K562 (cell line): ENCODE measurements at regions not wholly inside any gene's neighbourhood (a gene's known extent, or its start where the extent isn't known, plus 50 kb on each side); places are given as distances from the start of the nearest gene placed in this dataset.
A peak's percentile ranks its signal among the peaks of the same experiment; 100 is the strongest.

Source experiments
- ARNT ChIP-seq, 2 experiments: fragments of 450-650 bp; IDR thresholded peaks; 2 replicates each; pipeline ENCODE4 v1.6.1; 2016; ENCODE audit warnings: mild to moderate bottlenecking in 1 of 2
- ATF7 ChIP-seq: fragments of 450-650 bp; IDR thresholded peaks from 2 replicates; pipeline ENCODE4 v1.7.1; 2014; ENCODE audit warnings: mild to moderate bottlenecking, moderate library complexity
- ETS2 ChIP-seq: IDR thresholded peaks from 2 replicates; pipeline ENCODE4 v1.6.1; 2016; ENCODE audit warnings: borderline replicate concordance, missing genetic modification characterization, mild to moderate bottlenecking, moderate library complexity, missing compliant biosample characterization; ENCODE audit not compliant: poor library complexity, severe bottlenecking
- FOS ChIP-seq: IDR thresholded peaks from 3 replicates; pipeline ENCODE4 v1.6.1; 2011; ENCODE audit not compliant: insufficient read length; ENCODE audit errors: extremely low read depth
- KAT8 ChIP-seq: fragments of 450-650 bp; IDR thresholded peaks from 2 replicates; pipeline ENCODE4 v1.6.1; 2016; ENCODE audit warnings: low read depth, mild to moderate bottlenecking
- MYNN ChIP-seq, 2 experiments: sonication (generic); formaldehyde crosslinking in 1 of 2; IDR thresholded peaks; 2 replicates each; pipeline versions ENCODE4 v1.5.0 to v1.6.1; 2016 to 2020; ENCODE audit warnings: antibody characterized with exemption in 1 of 2, missing genetic modification reagents in 1 of 2
- NCOA4 ChIP-seq: fragments of 450-650 bp; IDR thresholded peaks from 2 replicates; pipeline ENCODE4 v1.6.1; 2018; ENCODE audit warnings: mild to moderate bottlenecking; ENCODE audit not compliant: partially characterized antibody
- SOX6 ChIP-seq: fragments of 450-650 bp; IDR thresholded peaks from 2 replicates; pipeline ENCODE4 v1.6.1; 2014; ENCODE audit warnings: mild to moderate bottlenecking
- SRF ChIP-seq, 2 experiments: fragments of 250-450, 450-650 bp in 1 of 2; sonication (Bioruptor Pico) in 1 of 2; sonication (generic) in 1 of 2; formaldehyde crosslinking; IDR thresholded peaks; 2 replicates each; pipeline versions ENCODE4 v1.5.0 to v1.5.1; 2020 to 2022; ENCODE audit warnings: mild to moderate bottlenecking in 1 of 2, missing genetic modification reagents in 1 of 2
- ZNF263 ChIP-seq: sonication (generic); formaldehyde crosslinking; IDR thresholded peaks from 2 replicates; pipeline ENCODE4 v1.8.0; 2022; ENCODE audit warnings: mild to moderate bottlenecking, missing genetic modification reagents, borderline replicate concordance
- TF ChIP-seq, protein P1 (sequence below): fragments of 450-650 bp; IDR thresholded peaks from 2 replicates; pipeline ENCODE4 v1.6.1; 2016; ENCODE audit warnings: mild to moderate bottlenecking
- TF ChIP-seq, protein P2 (sequence below): fragments of 450-650 bp; IDR thresholded peaks from 2 replicates; pipeline ENCODE4 v1.6.1; 2016; ENCODE audit warnings: borderline replicate concordance
- TF ChIP-seq, protein P3 (sequence below): fragments of 450-650 bp; IDR thresholded peaks from 2 replicates; pipeline ENCODE4 v1.6.1; 2016; ENCODE audit warnings: mild to moderate bottlenecking, moderate library complexity

DNA sequence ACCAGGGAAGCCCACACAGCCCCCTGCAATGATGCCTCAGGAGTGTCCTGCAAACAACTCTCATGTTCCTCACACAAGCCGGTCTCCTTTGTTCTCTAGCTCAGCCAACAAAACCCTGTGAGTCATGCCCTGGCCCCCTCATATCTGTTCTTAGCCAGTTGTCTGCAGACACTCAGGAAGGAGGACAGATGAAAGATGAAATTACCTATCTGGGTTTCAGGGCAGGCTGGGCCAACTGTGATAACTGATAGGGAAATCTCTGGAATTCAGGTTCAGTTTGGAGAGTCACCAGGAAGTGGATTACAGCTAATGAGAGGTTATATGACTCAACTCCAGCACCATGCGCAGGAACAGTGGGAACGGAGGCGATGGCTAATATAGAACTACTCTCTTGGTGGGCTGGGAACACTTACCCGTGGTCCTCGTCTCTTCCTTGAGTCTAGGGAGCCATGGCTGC is 352.0 kb upstream of the ADAMTS9 start (continued):
- TF ChIP-seq, protein P1, sequence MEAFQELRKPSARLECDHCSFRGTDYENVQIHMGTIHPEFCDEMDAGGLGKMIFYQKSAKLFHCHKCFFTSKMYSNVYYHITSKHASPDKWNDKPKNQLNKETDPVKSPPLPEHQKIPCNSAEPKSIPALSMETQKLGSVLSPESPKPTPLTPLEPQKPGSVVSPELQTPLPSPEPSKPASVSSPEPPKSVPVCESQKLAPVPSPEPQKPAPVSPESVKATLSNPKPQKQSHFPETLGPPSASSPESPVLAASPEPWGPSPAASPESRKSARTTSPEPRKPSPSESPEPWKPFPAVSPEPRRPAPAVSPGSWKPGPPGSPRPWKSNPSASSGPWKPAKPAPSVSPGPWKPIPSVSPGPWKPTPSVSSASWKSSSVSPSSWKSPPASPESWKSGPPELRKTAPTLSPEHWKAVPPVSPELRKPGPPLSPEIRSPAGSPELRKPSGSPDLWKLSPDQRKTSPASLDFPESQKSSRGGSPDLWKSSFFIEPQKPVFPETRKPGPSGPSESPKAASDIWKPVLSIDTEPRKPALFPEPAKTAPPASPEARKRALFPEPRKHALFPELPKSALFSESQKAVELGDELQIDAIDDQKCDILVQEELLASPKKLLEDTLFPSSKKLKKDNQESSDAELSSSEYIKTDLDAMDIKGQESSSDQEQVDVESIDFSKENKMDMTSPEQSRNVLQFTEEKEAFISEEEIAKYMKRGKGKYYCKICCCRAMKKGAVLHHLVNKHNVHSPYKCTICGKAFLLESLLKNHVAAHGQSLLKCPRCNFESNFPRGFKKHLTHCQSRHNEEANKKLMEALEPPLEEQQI, result peak; percentile 96
- 0 out of 2 replicates have a peak, but pooled peaks have one; percentile 74 for TF ChIP-seq MYNN (IDR thresholded peaks at IDR 0.05)
- TF ChIP-seq MYNN (CRISPR knock-in tag; IDR thresholded peaks at IDR 0.05), result no peak
- no peak for TF ChIP-seq SRF (CRISPR knock-in tag; IDR thresholded peaks at IDR 0.05)
- TF ChIP-seq, protein P2, sequence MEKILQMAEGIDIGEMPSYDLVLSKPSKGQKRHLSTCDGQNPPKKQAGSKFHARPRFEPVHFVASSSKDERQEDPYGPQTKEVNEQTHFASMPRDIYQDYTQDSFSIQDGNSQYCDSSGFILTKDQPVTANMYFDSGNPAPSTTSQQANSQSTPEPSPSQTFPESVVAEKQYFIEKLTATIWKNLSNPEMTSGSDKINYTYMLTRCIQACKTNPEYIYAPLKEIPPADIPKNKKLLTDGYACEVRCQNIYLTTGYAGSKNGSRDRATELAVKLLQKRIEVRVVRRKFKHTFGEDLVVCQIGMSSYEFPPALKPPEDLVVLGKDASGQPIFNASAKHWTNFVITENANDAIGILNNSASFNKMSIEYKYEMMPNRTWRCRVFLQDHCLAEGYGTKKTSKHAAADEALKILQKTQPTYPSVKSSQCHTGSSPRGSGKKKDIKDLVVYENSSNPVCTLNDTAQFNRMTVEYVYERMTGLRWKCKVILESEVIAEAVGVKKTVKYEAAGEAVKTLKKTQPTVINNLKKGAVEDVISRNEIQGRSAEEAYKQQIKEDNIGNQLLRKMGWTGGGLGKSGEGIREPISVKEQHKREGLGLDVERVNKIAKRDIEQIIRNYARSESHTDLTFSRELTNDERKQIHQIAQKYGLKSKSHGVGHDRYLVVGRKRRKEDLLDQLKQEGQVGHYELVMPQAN, result no peak
- TF ChIP-seq ZNF263 (CRISPR knock-in tag), result no peak
- TF ChIP-seq FOS, result peak; percentile 61
- no peak for TF ChIP-seq KAT8
- peak; percentile 99 for TF ChIP-seq SOX6
- TF ChIP-seq NCOA4, result peak; percentile 81
- peak; percentile 82 for TF ChIP-seq ATF7
- TF ChIP-seq, protein P3, sequence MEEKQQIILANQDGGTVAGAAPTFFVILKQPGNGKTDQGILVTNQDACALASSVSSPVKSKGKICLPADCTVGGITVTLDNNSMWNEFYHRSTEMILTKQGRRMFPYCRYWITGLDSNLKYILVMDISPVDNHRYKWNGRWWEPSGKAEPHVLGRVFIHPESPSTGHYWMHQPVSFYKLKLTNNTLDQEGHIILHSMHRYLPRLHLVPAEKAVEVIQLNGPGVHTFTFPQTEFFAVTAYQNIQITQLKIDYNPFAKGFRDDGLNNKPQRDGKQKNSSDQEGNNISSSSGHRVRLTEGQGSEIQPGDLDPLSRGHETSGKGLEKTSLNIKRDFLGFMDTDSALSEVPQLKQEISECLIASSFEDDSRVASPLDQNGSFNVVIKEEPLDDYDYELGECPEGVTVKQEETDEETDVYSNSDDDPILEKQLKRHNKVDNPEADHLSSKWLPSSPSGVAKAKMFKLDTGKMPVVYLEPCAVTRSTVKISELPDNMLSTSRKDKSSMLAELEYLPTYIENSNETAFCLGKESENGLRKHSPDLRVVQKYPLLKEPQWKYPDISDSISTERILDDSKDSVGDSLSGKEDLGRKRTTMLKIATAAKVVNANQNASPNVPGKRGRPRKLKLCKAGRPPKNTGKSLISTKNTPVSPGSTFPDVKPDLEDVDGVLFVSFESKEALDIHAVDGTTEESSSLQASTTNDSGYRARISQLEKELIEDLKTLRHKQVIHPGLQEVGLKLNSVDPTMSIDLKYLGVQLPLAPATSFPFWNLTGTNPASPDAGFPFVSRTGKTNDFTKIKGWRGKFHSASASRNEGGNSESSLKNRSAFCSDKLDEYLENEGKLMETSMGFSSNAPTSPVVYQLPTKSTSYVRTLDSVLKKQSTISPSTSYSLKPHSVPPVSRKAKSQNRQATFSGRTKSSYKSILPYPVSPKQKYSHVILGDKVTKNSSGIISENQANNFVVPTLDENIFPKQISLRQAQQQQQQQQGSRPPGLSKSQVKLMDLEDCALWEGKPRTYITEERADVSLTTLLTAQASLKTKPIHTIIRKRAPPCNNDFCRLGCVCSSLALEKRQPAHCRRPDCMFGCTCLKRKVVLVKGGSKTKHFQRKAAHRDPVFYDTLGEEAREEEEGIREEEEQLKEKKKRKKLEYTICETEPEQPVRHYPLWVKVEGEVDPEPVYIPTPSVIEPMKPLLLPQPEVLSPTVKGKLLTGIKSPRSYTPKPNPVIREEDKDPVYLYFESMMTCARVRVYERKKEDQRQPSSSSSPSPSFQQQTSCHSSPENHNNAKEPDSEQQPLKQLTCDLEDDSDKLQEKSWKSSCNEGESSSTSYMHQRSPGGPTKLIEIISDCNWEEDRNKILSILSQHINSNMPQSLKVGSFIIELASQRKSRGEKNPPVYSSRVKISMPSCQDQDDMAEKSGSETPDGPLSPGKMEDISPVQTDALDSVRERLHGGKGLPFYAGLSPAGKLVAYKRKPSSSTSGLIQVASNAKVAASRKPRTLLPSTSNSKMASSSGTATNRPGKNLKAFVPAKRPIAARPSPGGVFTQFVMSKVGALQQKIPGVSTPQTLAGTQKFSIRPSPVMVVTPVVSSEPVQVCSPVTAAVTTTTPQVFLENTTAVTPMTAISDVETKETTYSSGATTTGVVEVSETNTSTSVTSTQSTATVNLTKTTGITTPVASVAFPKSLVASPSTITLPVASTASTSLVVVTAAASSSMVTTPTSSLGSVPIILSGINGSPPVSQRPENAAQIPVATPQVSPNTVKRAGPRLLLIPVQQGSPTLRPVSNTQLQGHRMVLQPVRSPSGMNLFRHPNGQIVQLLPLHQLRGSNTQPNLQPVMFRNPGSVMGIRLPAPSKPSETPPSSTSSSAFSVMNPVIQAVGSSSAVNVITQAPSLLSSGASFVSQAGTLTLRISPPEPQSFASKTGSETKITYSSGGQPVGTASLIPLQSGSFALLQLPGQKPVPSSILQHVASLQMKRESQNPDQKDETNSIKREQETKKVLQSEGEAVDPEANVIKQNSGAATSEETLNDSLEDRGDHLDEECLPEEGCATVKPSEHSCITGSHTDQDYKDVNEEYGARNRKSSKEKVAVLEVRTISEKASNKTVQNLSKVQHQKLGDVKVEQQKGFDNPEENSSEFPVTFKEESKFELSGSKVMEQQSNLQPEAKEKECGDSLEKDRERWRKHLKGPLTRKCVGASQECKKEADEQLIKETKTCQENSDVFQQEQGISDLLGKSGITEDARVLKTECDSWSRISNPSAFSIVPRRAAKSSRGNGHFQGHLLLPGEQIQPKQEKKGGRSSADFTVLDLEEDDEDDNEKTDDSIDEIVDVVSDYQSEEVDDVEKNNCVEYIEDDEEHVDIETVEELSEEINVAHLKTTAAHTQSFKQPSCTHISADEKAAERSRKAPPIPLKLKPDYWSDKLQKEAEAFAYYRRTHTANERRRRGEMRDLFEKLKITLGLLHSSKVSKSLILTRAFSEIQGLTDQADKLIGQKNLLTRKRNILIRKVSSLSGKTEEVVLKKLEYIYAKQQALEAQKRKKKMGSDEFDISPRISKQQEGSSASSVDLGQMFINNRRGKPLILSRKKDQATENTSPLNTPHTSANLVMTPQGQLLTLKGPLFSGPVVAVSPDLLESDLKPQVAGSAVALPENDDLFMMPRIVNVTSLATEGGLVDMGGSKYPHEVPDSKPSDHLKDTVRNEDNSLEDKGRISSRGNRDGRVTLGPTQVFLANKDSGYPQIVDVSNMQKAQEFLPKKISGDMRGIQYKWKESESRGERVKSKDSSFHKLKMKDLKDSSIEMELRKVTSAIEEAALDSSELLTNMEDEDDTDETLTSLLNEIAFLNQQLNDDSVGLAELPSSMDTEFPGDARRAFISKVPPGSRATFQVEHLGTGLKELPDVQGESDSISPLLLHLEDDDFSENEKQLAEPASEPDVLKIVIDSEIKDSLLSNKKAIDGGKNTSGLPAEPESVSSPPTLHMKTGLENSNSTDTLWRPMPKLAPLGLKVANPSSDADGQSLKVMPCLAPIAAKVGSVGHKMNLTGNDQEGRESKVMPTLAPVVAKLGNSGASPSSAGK, result peak; percentile 48; the same call in 1 of the 2 replicates
- no peak for TF ChIP-seq ETS2 (tag)
- TF ChIP-seq ARNT (IDR thresholded peaks at IDR 0.05), result peak; percentile 92 to 95; a peak in 3 of 4 replicates
